K562 (cell line): ENCODE measurements at regions not wholly inside any gene's neighbourhood (a gene's known extent, or its start where the extent isn't known, plus 50 kb on each side); places are given as distances from the start of the nearest gene placed in this dataset.
A peak's percentile ranks its signal among the peaks of the same experiment; 100 is the strongest.

Experiments used
- ATAC-seq: fragments of 200-7000 bp; cut with Tn5 transposase; 3 replicates; pipeline ENCODE4 v1.9.1; 2020; ENCODE audit warnings: moderate library complexity
- BruUV-seq: library from RNA; stranded (reverse); fragments of 400-500 nt; replicated peaks from 2 replicates; lab custom pipeline; 2021; lab: Mats Ljungman, UMichigan
- CTCF ChIA-PET: fragments of 300-600 bp; formaldehyde crosslinking; extraction: SDS; loops from one replicate; lab custom pipeline; 2021; ENCODE audit warnings: low intra/inter-chr PET ratio; lab: Yijun Ruan, JAX
- POLR2A ChIA-PET: fragments of 300-600, 350-650 bp; sonication (Branson Sonifier 250); formaldehyde crosslinking; extraction: SDS; loops from one replicate; lab custom pipeline; 2021; ENCODE audit warnings: antibody characterized with exemption, inconsistent platforms; lab: Yijun Ruan, JAX
- DNase-seq, 4 experiments: peaks; one replicate each; pipeline versions ENCODE4 v3.0.0 to v3.0.0-alpha.2; 2011 to 2018; ENCODE audit warnings: low spot score in 3 of 4, mixed read lengths in 3 of 4; ENCODE audit errors: extremely low read depth in 1 of 4
- FAIRE-seq: peaks from 2 replicates; lab custom pipeline; 2011; peaks lifted over from hg19 to GRCh38; lab: Jason Lieb, UNC
- H2AFZ ChIP-seq: 2 replicates; pipeline ENCODE4 v1.6.0; 2011; ENCODE audit warnings: low read depth, low read length, control low read depth, inconsistent platforms
- H3K27ac ChIP-seq: fragments of 200-600 bp; 3 replicates; pipeline ENCODE4 v1.8.0; 2011; ENCODE audit warnings: low read depth, mild to moderate bottlenecking, control low read depth, inconsistent platforms, low read length, moderate library complexity, mixed read lengths; ENCODE audit errors: extremely low read depth
- H3K27me3 ChIP-seq, 2 experiments: fragments of 300-600 bp in 1 of 2; 2 replicates in 1 of 2; 3 replicates in 1 of 2; pipeline versions ENCODE4 v1.6.0 to v1.8.0; 2011; ENCODE audit warnings: inconsistent platforms in 2 of 2, low read length in 2 of 2, mild to moderate bottlenecking in 1 of 2, mixed read lengths in 1 of 2, moderate library complexity in 1 of 2; ENCODE audit not compliant: control insufficient read depth in 2 of 2, insufficient read depth in 2 of 2
- H3K36me3 ChIP-seq: fragments of 300-600 bp; 3 replicates; pipeline ENCODE4 v1.8.0; 2011; ENCODE audit warnings: mild to moderate bottlenecking, low read length, inconsistent platforms; ENCODE audit not compliant: control insufficient read depth, insufficient read depth
- H3K4me1 ChIP-seq, 2 experiments: fragments of 200-600 bp in 1 of 2; replicated peaks in 1 of 2; 2 replicates in 1 of 2; 3 replicates in 1 of 2; pipeline versions ENCODE4 v1.5.1 to v1.8.0; 2011; ENCODE audit warnings: inconsistent platforms in 2 of 2, low read length in 2 of 2, mild to moderate bottlenecking in 1 of 2, mixed read lengths in 1 of 2, moderate library complexity in 1 of 2; ENCODE audit not compliant: control insufficient read depth in 2 of 2, insufficient read depth in 2 of 2
- H3K4me2 ChIP-seq: 2 replicates; pipeline ENCODE4 v1.6.1; 2011; ENCODE audit warnings: low read length, control low read depth, inconsistent platforms, mixed read lengths; ENCODE audit not compliant: insufficient read depth
- H3K4me3 ChIP-seq: fragments of 200-600 bp; sonication (generic), shearing (Covaris generic); 2 replicates; pipeline ENCODE4 v1.5.1; 2016; ENCODE audit warnings: control low read depth, inconsistent platforms
- H3K79me2 ChIP-seq: fragments of 200-600 bp; 3 replicates; pipeline ENCODE4 v1.8.0; 2011; ENCODE audit warnings: low read length, inconsistent platforms; ENCODE audit not compliant: control insufficient read depth, insufficient read depth
- H3K9ac ChIP-seq, 2 experiments: 2 replicates each; pipeline versions ENCODE4 v1.6.0 to v1.6.1; 2011; ENCODE audit warnings: low read depth in 2 of 2, low read length in 2 of 2, control low read depth in 1 of 2, inconsistent platforms in 1 of 2, mild to moderate bottlenecking in 1 of 2, mixed read lengths in 1 of 2; ENCODE audit not compliant: insufficient read depth in 1 of 2
- H3K9me1 ChIP-seq: one replicate; pipeline ENCODE4 v1.6.0; 2011; ENCODE audit warnings: inconsistent platforms, mild to moderate bottlenecking, low read length, moderate library complexity; ENCODE audit not compliant: control insufficient read depth, insufficient read depth
- H3K9me3 ChIP-seq: replicated peaks from 2 replicates; pipeline ENCODE4 v1.5.1; 2011; ENCODE audit warnings: low read depth, low read length, inconsistent platforms; ENCODE audit not compliant: control insufficient read depth, insufficient read depth
- H4K20me1 ChIP-seq: replicated peaks from 2 replicates; pipeline ENCODE4 v1.6.1; 2011; ENCODE audit warnings: low read length, inconsistent platforms, mixed read lengths; ENCODE audit not compliant: control insufficient read depth, insufficient read depth
- ATF1 ChIP-seq, 2 experiments: fragments of 450-650 bp in 1 of 2; IDR thresholded peaks; 2 replicates each; pipeline ENCODE4 v1.6.1; 2016; ENCODE audit warnings: missing compliant biosample characterization in 1 of 2, missing genetic modification characterization in 1 of 2
- EWSR1 ChIP-seq: fragments of 450-650 bp; IDR thresholded peaks from 2 replicates; pipeline ENCODE4 v1.6.1; 2018; ENCODE audit warnings: borderline replicate concordance, mild to moderate bottlenecking, low read depth, moderate library complexity; ENCODE audit not compliant: partially characterized antibody
- RFX1 ChIP-seq: fragments of 450-650 bp; IDR thresholded peaks from 2 replicates; pipeline ENCODE4 v1.6.1; 2016; ENCODE audit warnings: mild to moderate bottlenecking, moderate library complexity
- SMARCA5 ChIP-seq: fragments of 450-650 bp; IDR thresholded peaks from 2 replicates; pipeline ENCODE4 v1.6.1; 2016
- WGBS: fragments of 100-300 bp; shearing (Covaris generic); methylation state at CpG from one replicate; pipeline ENCODE4 v1.1.6; 2016; ENCODE audit warnings: low coverage, mixed read lengths; ENCODE audit not compliant: insufficient coverage; ENCODE audit errors: missing lambda C conversion rate; 5-methylcytosine and 5-hydroxymethylcytosine counted together
- in situ Hi-C: fragments of 300-500 bp; cut with MboI; formaldehyde crosslinking; loops from 4 replicates; pipeline ENCODE4 v1.15.0; 2018; ENCODE audit warnings: inconsistent platforms, mixed read lengths
- intact Hi-C: fragments of 100-400 bp; cut with micrococcal nuclease; formaldehyde crosslinking; loops from 2 replicates; pipeline ENCODE4 v1.14.2; 2022
- TF ChIP-seq, protein P1 (sequence below), 3 experiments: fragments of 200-800 bp in 1 of 3; fragments of 250-450 bp in 1 of 3; fragments of 450-650 bp in 1 of 3; sonication (Bioruptor Pico) in 1 of 3; sonication (Bioruptor generic) in 1 of 3; formaldehyde crosslinking in 1 of 3; IDR thresholded peaks; 2 replicates each; pipeline versions ENCODE4 v1.6.1 to v1.8.0; 2016 to 2022; ENCODE audit warnings: mild to moderate bottlenecking in 2 of 3, missing genetic modification characterization in 2 of 3, missing compliant biosample characterization in 1 of 3, moderate library complexity in 1 of 3
- TF ChIP-seq, protein P2 (sequence below): fragments of 200-800 bp; sonication (Bioruptor generic); IDR thresholded peaks from 2 replicates; pipeline ENCODE4 v1.6.1; 2017; ENCODE audit warnings: missing genetic modification characterization, missing compliant biosample characterization
- TF ChIP-seq, protein P3 (sequence below), 2 experiments: fragments of 450-650 bp in 1 of 2; IDR thresholded peaks; 2 replicates each; pipeline ENCODE4 v1.6.1; 2011 to 2017; ENCODE audit warnings: low read depth in 2 of 2, antibody characterized with exemption in 1 of 2, borderline replicate concordance in 1 of 2, low read length in 1 of 2, mild to moderate bottlenecking in 1 of 2, mixed read lengths in 1 of 2; ENCODE audit not compliant: control insufficient read depth in 1 of 2

DNA sequence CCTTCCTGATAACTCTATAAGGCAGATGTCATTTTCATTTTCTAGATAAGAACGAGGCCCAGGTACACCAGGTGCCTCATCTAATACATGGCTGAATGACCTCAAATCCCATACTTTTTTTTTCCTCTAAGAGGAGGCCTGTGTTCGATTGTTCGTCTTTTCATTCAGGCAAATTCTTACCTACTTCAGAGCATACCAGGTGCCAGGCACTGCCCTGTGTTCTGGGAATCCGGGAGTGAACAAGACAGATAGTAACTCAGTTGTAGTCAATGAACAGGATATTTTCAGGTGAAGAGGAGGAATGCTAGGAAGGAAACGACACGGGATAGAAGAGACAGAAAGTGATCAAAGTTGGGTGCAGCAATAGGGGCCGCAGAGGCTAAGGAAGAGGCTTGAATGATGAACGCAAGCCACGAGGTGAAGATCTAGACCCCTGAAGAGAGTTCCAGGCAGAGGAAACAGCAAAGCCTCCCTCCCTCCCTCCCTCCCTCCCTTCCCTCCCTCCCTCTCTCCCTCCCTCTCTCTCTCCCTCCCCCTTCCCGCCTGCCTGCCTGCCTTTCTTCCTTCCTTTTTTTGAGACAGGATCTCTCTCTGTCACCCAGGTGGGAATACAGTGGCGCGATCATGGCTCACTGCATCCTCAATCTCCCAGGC, 150.1 kb upstream of the ZNF217 start:
- intact Hi-C loops, result no loop called here
- Histone ChIP-seq H3K4me3 (no peak overlapping the region), H3K36me3 (no peaks in the 10 kb centered on the region), H3K4me1 (peaks cover 3 to 28% of the 10 kb centered on the region in 2 experiments; a peak in 3 of 5 replicates), H4K20me1 (no peaks in the 10 kb centered on the region), H3K27ac (no peak overlapping the region; the same call in 2 of the 3 replicates), H3K9me1 (no peaks in the 10 kb centered on the region), H3K9ac (no peak overlapping the region), H3K9me3 (no peaks in the 10 kb centered on the region), H3K79me2 (no peaks in the 10 kb centered on the region), H3K27me3 (no peaks in the 10 kb centered on the region), H2AFZ (peak overlapping the region; percentile 88), H3K4me2 (peak overlapping the region; percentile 35)
- TF ChIP-seq, protein P1, sequence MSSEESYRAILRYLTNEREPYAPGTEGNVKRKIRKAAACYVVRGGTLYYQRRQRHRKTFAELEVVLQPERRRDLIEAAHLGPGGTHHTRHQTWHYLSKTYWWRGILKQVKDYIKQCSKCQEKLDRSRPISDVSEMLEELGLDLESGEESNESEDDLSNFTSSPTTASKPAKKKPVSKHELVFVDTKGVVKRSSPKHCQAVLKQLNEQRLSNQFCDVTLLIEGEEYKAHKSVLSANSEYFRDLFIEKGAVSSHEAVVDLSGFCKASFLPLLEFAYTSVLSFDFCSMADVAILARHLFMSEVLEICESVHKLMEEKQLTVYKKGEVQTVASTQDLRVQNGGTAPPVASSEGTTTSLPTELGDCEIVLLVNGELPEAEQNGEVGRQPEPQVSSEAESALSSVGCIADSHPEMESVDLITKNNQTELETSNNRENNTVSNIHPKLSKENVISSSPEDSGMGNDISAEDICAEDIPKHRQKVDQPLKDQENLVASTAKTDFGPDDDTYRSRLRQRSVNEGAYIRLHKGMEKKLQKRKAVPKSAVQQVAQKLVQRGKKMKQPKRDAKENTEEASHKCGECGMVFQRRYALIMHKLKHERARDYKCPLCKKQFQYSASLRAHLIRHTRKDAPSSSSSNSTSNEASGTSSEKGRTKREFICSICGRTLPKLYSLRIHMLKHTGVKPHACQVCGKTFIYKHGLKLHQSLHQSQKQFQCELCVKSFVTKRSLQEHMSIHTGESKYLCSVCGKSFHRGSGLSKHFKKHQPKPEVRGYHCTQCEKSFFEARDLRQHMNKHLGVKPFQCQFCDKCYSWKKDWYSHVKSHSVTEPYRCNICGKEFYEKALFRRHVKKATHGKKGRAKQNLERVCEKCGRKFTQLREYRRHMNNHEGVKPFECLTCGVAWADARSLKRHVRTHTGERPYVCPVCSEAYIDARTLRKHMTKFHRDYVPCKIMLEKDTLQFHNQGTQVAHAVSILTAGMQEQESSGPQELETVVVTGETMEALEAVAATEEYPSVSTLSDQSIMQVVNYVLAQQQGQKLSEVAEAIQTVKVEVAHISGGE (CRISPR knock-in tag; IDR thresholded peaks at IDR 0.05), result peak in 1 of 3 experiments; percentile 96; a peak in 2 of 6 replicates
- TF ChIP-seq SMARCA5 (no peak), EWSR1 (peak; percentile 92), RFX1 (peak; percentile 9; the same call in 1 of the 2 replicates), ATF1 (CRISPR knock-in tag; IDR thresholded peaks at IDR 0.05) (no peak), ATF1 (tag; IDR thresholded peaks at IDR 0.05) (no peak)
- TF ChIP-seq, protein P2, sequence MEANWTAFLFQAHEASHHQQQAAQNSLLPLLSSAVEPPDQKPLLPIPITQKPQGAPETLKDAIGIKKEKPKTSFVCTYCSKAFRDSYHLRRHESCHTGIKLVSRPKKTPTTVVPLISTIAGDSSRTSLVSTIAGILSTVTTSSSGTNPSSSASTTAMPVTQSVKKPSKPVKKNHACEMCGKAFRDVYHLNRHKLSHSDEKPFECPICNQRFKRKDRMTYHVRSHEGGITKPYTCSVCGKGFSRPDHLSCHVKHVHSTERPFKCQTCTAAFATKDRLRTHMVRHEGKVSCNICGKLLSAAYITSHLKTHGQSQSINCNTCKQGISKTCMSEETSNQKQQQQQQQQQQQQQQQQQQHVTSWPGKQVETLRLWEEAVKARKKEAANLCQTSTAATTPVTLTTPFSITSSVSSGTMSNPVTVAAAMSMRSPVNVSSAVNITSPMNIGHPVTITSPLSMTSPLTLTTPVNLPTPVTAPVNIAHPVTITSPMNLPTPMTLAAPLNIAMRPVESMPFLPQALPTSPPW (CRISPR knock-in tag), result peak; percentile 34; the same call in 1 of the 2 replicates
- TF ChIP-seq, protein P3, sequence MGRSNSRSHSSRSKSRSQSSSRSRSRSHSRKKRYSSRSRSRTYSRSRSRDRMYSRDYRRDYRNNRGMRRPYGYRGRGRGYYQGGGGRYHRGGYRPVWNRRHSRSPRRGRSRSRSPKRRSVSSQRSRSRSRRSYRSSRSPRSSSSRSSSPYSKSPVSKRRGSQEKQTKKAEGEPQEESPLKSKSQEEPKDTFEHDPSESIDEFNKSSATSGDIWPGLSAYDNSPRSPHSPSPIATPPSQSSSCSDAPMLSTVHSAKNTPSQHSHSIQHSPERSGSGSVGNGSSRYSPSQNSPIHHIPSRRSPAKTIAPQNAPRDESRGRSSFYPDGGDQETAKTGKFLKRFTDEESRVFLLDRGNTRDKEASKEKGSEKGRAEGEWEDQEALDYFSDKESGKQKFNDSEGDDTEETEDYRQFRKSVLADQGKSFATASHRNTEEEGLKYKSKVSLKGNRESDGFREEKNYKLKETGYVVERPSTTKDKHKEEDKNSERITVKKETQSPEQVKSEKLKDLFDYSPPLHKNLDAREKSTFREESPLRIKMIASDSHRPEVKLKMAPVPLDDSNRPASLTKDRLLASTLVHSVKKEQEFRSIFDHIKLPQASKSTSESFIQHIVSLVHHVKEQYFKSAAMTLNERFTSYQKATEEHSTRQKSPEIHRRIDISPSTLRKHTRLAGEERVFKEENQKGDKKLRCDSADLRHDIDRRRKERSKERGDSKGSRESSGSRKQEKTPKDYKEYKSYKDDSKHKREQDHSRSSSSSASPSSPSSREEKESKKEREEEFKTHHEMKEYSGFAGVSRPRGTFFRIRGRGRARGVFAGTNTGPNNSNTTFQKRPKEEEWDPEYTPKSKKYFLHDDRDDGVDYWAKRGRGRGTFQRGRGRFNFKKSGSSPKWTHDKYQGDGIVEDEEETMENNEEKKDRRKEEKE (IDR thresholded peaks at IDR 0.05; ENCODE audit: borderline replicate concordance in 1 of 2, control insufficient read depth in 1 of 2, low read depth in 2 of 2, low read length in 1 of 2), result peak in 1 of 2 experiments; percentile 77; a peak in 1 of 4 replicates
- no peak for ATAC-seq
- POLR2A ChIA-PET, result no interaction called here
- BruUV-seq, result no TSS peak
- peak in 1 of 4 experiments; percentile 29 for DNase-seq
- FAIRE-seq, result no peak
- in situ Hi-C loops, result no loop called here
- WGBS, result 46% methylated on average over 9 of the region's 12 CpGs
- CTCF ChIA-PET, result no interaction called here
